ENCODE measurements at regions not wholly inside any gene's neighbourhood (a gene's known extent, or its start where the extent isn't known, plus 50 kb on each side); places are given as distances from the start of the nearest gene placed in this dataset.

GRCh38 chr9:108479989-108480652, 375.7 kb downstream of the ACTL7B start:
- DNase-seq (ENCODE audit: low read depth, low spot score) (no peak), FAIRE-seq (peak; percentile 37)
- Histone ChIP-seq H3K27ac (ENCODE audit: insufficient read depth, low read depth, low read length) (no peak overlapping the region), H3K9me1 (replicated peaks; ENCODE audit: control insufficient read depth, extremely low read depth, insufficient read depth, low read length) (no peaks in the 10 kb centered on the region), H3K79me2 (ENCODE audit: control insufficient read depth, insufficient read depth, low read length) (no peaks in the 10 kb centered on the region), H3K9me3 (replicated peaks; ENCODE audit: control insufficient read depth, insufficient read depth, low read length) (no peaks in the 10 kb centered on the region), H4K20me1 (replicated peaks; ENCODE audit: control insufficient read depth, extremely low read depth, insufficient read depth, low read length) (no peaks in the 10 kb centered on the region), H3K9ac (replicated peaks; ENCODE audit: extremely low read depth, insufficient read depth, low read length) (no peak overlapping the region), H3K27me3 (ENCODE audit: control insufficient read depth in 2 of 2, insufficient read depth in 2 of 2, low read length in 2 of 2) (no peaks in the 10 kb centered on the region), H3K4me1 (ENCODE audit: control insufficient read depth, extremely low read depth, insufficient read depth, low read length) (peaks cover 22% of the 10 kb centered on the region), H3K4me2 (ENCODE audit: insufficient read depth, low read length) (no peak overlapping the region), H2AFZ (ENCODE audit: low read depth, low read length) (no peak overlapping the region), H3K4me3 (replicated peaks in 1 of 3; ENCODE audit: insufficient read depth in 1 of 3, low read depth in 1 of 3, low read length in 3 of 3) (no peak overlapping the region), H3K36me3 (ENCODE audit: control insufficient read depth in 2 of 2, extremely low read depth in 1 of 2, insufficient read depth in 2 of 2, low read length in 2 of 2) (no peaks in the 10 kb centered on the region)
- intact Hi-C loops (cut with micrococcal nuclease): loop anchor here (5.0 kb wide), 1 partner anchor 993 kb away; the partner anchor contains the start of gene KLF4
- BruUV-seq (replicated peaks): no TSS peak
- ChIA-PET CTCF (interaction anchor here (0.7 to 1.4 kb wide), 4 partner anchors 12 to 1410 kb away, joined by 3 read pairs; no protein-coding TSS in a partner anchor), POLR2A (no interaction called here)
- dilution Hi-C loops (cut with MboI; ENCODE audit: extremely low pct_ligation_motif_present, low sequenced_read_pairs): no loop called here
- TF ChIP-seq EZH2 (IDR thresholded peaks at IDR 0.05; ENCODE audit: borderline replicate concordance, low read depth, low read length, severe bottlenecking) (no peak), FOS (IDR thresholded peaks at IDR 0.05; ENCODE audit: borderline replicate concordance, insufficient read depth, low read length) (no peak), CTCF (IDR thresholded peaks at IDR 0.05; ENCODE audit: extremely low read depth in 1 of 2, insufficient read depth in 1 of 2, low read depth in 1 of 2, low read length in 2 of 2) (no peak), JUN (IDR thresholded peaks at IDR 0.05; ENCODE audit: borderline replicate concordance, insufficient read depth, insufficient read length, low read depth) (no peak), POLR2AphosphoS5 (IDR thresholded peaks at IDR 0.05; ENCODE audit: insufficient read depth, low read depth, low read length) (no peak), GATA2 (IDR thresholded peaks at IDR 0.05; ENCODE audit: insufficient read depth, insufficient read length, low read depth, low read length) (no peak), MYC (IDR thresholded peaks at IDR 0.05; ENCODE audit: low read depth, low read length) (no peak), MAX (IDR thresholded peaks at IDR 0.05; ENCODE audit: insufficient read depth, insufficient read length) (no peak), POLR2A (IDR thresholded peaks at IDR 0.05; ENCODE audit: low read depth, low read length) (no peak)

Measured in endothelial cell of umbilical vein (primary cell).